Astrocyte of the cerebellum (primary cell): ENCODE measurements at regions not wholly inside any gene's neighbourhood (a gene's known extent, or its start where the extent isn't known, plus 50 kb on each side); places are given as distances from the start of the nearest gene placed in this dataset.
A peak's percentile ranks its signal among the peaks of the same experiment; 100 is the strongest.

Experiments used
- DNase-seq: peaks from one replicate; pipeline ENCODE4 v3.0.0-alpha.2; 2011; ENCODE audit warnings: low read depth
- H3K4me3 ChIP-seq: 2 replicates; pipeline ENCODE4 v1.5.1; 2011; ENCODE audit warnings: mild to moderate bottlenecking, low read depth, low read length, moderate library complexity
- in situ Hi-C: cut with HindIII; loops from 2 replicates; pipeline ENCODE4 v1.10.0; 2017; ENCODE audit warnings: low sequenced_read_pairs
- TF ChIP-seq, protein P1 (sequence below): IDR thresholded peaks from 2 replicates; pipeline ENCODE4 v1.5.1; 2012; ENCODE audit warnings: low read length, low read depth, moderate library complexity, mild to moderate bottlenecking; ENCODE audit errors: missing control alignments

DNA sequence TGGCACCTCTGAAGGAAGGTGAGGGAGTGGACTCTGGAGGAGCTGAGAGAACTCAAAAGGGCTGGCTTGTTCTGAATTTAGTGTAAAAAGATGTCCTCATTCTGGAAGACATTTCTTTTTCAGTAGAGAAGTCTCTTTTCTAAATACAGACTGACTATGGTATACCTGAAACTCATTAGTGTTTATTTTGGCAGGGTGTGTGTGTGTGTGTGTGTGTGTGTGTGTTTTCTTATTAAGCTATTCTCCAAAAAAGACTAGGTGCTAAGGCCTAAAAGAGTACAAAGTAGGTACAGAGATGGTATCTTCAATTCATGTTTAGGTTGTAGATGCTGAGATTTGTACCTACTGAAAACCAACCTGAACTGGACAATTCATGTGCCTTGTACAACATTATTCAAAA is 196.4 kb downstream of the SPRY2 start:
- H3K4me3 ChIP-seq = no peak overlapping the region
- TF ChIP-seq, protein P1, sequence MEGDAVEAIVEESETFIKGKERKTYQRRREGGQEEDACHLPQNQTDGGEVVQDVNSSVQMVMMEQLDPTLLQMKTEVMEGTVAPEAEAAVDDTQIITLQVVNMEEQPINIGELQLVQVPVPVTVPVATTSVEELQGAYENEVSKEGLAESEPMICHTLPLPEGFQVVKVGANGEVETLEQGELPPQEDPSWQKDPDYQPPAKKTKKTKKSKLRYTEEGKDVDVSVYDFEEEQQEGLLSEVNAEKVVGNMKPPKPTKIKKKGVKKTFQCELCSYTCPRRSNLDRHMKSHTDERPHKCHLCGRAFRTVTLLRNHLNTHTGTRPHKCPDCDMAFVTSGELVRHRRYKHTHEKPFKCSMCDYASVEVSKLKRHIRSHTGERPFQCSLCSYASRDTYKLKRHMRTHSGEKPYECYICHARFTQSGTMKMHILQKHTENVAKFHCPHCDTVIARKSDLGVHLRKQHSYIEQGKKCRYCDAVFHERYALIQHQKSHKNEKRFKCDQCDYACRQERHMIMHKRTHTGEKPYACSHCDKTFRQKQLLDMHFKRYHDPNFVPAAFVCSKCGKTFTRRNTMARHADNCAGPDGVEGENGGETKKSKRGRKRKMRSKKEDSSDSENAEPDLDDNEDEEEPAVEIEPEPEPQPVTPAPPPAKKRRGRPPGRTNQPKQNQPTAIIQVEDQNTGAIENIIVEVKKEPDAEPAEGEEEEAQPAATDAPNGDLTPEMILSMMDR = no peak
- no peak for DNase-seq
- in situ Hi-C loops = no loop called here

DNA sequence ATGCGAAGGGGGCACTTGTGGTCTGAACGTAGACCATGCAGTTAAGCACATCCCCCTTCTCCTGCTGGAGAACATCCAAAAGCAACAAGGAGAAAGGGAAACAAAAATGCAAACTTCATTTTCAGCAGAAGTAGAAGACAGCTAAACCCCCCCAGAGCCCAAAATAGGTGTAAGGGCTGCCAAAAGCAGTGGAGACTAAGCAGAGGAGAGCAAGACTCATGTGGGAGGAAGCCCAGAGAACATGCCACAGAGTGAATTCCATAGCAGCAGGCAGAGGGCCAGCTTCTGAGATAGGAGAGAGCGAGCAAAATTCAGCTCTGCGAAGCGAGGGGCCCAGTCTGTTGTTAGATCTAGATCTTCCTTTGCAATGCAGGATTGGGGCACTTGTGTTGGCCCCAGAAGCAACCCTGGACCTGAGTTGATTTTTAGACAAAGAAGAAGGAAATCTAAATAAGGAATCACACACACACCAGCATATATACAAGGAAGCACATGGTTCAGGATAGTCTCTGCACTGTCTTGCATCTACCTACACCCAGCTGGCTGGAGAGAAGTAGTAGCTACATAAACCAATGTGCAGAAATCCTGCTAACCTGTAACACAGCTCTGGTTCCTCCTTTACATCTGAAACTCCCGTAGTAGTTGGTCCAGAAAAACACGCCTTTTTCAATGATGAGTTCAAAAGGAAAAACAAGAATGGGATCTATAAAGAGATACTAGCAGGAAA is 199.6 kb downstream of the SPRY2 start:
- in situ Hi-C loops = no loop called here
- H3K4me3 ChIP-seq = no peak overlapping the region

DNA sequence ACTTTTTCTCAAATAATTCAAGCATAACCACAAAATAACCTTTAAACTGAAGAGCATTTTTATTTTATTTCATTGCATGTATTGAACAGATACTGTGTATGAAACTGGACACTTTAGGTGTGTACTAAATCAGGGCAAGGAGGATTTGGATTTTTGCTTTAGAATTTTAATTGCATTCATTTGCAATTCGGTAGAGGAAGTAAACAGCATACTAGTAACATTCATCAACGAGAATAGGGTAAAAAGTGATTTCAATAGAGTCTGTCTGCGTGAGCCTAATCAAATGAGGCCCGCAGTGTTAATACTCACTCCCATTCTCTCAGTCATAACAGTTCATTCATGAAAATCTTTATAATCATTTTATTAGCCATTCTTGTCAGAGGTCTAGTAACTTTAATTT is 200.2 kb downstream of the SPRY2 start:
- H3K4me3 ChIP-seq = no peak overlapping the region
- TF ChIP-seq, protein P1 = no peak
- no peak for DNase-seq
- in situ Hi-C loops = no loop called here

More for the DNA sequence above, 199.6 kb downstream of the SPRY2 start:
- TF ChIP-seq, protein P1 = no peak
- DNase-seq = peak; percentile 90

DNA sequence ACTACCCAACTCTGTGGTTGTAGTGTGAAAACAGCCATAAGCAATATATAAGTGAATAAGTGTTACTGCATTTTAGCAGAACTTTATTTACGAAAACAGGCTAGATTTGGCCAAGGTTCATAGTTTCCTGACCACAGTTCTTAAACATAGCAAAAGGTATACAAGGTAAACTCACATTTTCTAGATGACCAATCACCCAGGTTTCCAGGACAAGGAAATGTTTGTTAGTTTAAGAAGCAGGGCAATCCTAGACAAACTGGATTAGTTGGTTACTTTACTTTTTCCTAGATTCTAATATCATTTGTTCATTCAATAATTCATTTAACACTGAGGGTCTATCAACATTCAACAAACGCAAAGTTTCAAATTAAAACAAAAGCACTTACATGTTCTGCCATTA is 201.7 kb downstream of the SPRY2 start:
- no peak overlapping the region for H3K4me3 ChIP-seq
- no peak for DNase-seq
- TF ChIP-seq, protein P1 = no peak
- in situ Hi-C loops = no loop called here

DNA sequence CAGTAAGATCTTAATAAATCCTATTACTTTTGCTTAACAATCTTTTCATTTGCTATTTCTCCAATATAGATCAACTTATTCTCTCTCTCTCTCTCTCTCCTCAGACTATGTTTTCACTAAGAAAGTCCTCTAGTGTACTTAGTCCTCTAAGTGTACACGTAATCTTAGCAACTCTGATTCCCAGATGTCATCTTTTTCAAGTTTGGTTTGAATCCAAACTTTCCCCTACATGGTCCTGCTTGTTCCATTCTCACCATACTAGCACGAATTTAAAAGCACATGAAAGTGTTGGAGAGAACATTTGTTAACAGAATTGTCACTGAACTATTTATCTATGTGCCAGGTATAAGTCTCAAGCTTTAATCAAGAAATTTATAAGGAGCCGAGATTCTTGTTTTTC is 202.9 kb downstream of the SPRY2 start:
- DNase-seq = no peak
- H3K4me3 ChIP-seq = no peak overlapping the region
- in situ Hi-C loops = no loop called here
- TF ChIP-seq, protein P1 = no peak

DNA sequence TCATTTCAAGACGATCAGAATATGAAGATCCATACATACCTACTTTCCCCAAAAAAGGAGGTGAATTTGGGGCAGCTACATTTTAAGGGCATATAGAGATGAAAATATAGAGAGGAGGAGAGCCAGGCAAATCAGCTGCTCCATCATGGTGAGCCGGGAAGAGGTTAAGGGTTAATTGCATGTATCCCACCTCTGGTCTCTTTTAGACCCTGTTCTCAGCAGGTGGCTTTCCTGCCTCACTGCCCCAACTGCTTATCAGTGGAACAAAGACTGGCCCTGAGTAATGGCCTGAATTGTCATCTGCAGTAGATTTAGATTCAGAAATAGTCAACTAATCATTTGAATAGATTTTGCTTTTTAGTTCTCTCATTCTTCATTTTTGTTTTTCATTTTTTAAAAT is 206.6 kb downstream of the SPRY2 start:
- in situ Hi-C loops = no loop called here
- TF ChIP-seq, protein P1 = no peak
- no peak for DNase-seq
- H3K4me3 ChIP-seq = no peak overlapping the region
